HEK293T (cell line): ENCODE measurements at regions not wholly inside any gene's neighbourhood (a gene's known extent, or its start where the extent isn't known, plus 50 kb on each side); places are given as distances from the start of the nearest gene placed in this dataset.

ENCODE experiments used
- CTCF ChIA-PET: fragments of 350-600 bp; formaldehyde crosslinking; extraction: SDS; loops from one replicate; lab custom pipeline; 2021; ENCODE audit warnings: antibody characterized with exemption, inconsistent platforms; lab: Yijun Ruan, JAX
- POLR2A ChIA-PET: fragments of 350-600 bp; formaldehyde crosslinking; extraction: SDS; loops from one replicate; lab custom pipeline; 2020; ENCODE audit warnings: antibody characterized with exemption, inconsistent platforms; lab: Yijun Ruan, JAX
- DNase-seq: peaks from one replicate; pipeline ENCODE4 v3.0.0; 2012; ENCODE audit warnings: mixed read lengths; ENCODE audit errors: extremely low spot score
- ARNT ChIP-seq: fragments of 450-650 bp; IDR thresholded peaks from 2 replicates; pipeline ENCODE4 v1.6.1; 2017; ENCODE audit warnings: mild to moderate bottlenecking
- BHLHE40 ChIP-seq: fragments of 450-650 bp; IDR thresholded peaks from 2 replicates; pipeline ENCODE4 v1.6.1; 2016; ENCODE audit warnings: mild to moderate bottlenecking, moderate library complexity, borderline replicate concordance
- CTBP1 ChIP-seq: fragments of 450-650 bp; IDR thresholded peaks from 2 replicates; pipeline ENCODE4 v1.6.1; 2016; ENCODE audit warnings: borderline replicate concordance
- ELF4 ChIP-seq: fragments of 450-650 bp; IDR thresholded peaks from 2 replicates; pipeline ENCODE4 v1.6.1; 2017; ENCODE audit warnings: antibody characterized with exemption
- FOXA1 ChIP-seq: fragments of 450-650 bp; IDR thresholded peaks from 2 replicates; pipeline ENCODE4 v1.6.1; 2016; ENCODE audit warnings: mild to moderate bottlenecking
- FOXK2 ChIP-seq: fragments of 450-650 bp; IDR thresholded peaks from 2 replicates; pipeline ENCODE4 v1.6.1; 2016; ENCODE audit warnings: mild to moderate bottlenecking
- FOXM1 ChIP-seq: fragments of 450-650 bp; IDR thresholded peaks from 2 replicates; pipeline ENCODE4 v1.6.1; 2017; ENCODE audit warnings: mild to moderate bottlenecking, borderline replicate concordance
- HDGF ChIP-seq: fragments of 450-650 bp; IDR thresholded peaks from 2 replicates; pipeline ENCODE4 v1.6.1; 2017; ENCODE audit warnings: antibody characterized with exemption, borderline replicate concordance
- L3MBTL2 ChIP-seq: fragments of 450-650 bp; conservative IDR thresholded peaks from 2 replicates; pipeline ENCODE4 v1.6.1; 2016; ENCODE audit warnings: mild to moderate bottlenecking
- LEF1 ChIP-seq: fragments of 450-650 bp; IDR thresholded peaks from 2 replicates; pipeline ENCODE4 v1.6.1; 2017; ENCODE audit warnings: mild to moderate bottlenecking, borderline replicate concordance
- NFRKB ChIP-seq: fragments of 450-650 bp; IDR thresholded peaks from 2 replicates; pipeline ENCODE4 v1.6.1; 2016; ENCODE audit warnings: mild to moderate bottlenecking, moderate library complexity
- SP1 ChIP-seq: fragments of 450-650 bp; IDR thresholded peaks from 2 replicates; pipeline ENCODE4 v1.6.1; 2017
- SUZ12 ChIP-seq: fragments of 450-650 bp; IDR thresholded peaks from 2 replicates; pipeline ENCODE4 v1.6.1; 2016; ENCODE audit warnings: mild to moderate bottlenecking
- TARDBP ChIP-seq: fragments of 450-650 bp; IDR thresholded peaks from 2 replicates; pipeline ENCODE4 v1.6.1; 2016
- ZNF384 ChIP-seq: fragments of 450-650 bp; IDR thresholded peaks from 2 replicates; pipeline ENCODE4 v1.6.1; 2016
- TF ChIP-seq, protein P1 (sequence below): fragments of 450-650 bp; IDR thresholded peaks from 2 replicates; pipeline ENCODE4 v1.6.1; 2016

DNA sequence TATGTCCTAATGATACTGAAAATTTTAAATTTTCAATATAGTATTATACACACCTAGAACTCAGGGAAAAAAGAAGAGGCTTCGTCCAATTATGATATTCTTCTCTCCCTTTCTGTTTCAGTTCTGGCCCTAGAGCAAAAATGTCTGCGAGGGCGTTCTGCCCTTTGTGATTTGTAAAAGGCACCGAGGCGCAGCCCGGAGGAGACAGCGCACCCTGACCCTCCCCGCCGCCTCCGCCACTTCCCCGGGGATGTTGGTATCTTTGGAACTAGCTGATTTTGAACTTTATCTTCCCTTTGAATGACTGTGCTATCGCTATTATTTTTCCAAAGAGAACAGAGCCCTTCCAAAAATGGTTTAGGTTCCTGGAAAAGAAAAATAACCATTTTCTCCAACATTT is 173.2 kb upstream of the FAM9B start:
- CTCF ChIA-PET: interaction anchor here (0.7 kb wide), 1 partner anchor 254 kb away, joined by 4 read pairs; no protein-coding TSS in a partner anchor
- DNase-seq: no peak
- TF ChIP-seq CTBP1 (no peak), L3MBTL2 (no peak), BHLHE40 (no peak)
- POLR2A ChIA-PET: no interaction called here

DNA sequence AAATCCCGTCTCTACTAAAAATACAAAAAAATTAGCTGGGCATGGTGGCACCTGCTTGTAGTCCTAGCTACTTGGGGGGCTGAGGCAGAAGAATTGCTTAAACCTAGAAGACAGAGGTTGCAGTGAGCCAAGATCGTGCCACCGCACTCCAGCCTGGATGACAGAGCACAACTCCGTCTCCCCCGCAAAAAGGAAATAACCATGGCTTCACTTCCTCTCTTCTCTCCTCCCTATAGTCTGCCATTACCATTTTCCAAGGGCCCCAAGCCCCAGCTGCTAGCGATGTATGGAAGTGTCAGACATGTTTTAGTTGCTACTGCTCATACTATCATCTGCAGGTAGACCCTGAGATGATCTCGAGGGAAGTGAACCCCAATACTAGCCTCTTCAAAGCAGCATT is 177.3 kb upstream of the FAM9B start:
- POLR2A ChIA-PET: no interaction called here

DNA sequence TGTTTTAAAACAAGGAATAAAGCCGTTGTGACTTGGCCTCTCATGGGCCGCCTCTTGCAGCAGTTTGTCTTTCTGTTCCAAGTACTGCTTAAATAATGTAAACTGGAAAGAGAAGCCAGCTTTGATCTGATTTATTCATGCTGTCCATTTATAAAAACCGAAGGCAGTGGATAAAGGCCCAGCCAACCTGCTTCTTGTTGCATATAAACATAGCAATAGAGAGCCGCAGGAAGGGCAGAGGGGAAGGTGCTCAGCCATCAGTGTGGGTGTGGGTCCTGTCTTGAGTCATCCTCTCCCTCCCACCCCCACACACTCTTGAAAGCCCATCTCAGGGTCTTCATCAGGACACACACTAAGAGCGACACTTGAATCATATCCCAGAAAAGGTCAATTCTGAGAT is 187.9 kb upstream of the FAM9B start:
- no peak for DNase-seq
- ChIA-PET CTCF (no interaction called here), POLR2A (no interaction called here)
- TF ChIP-seq FOXK2 (no peak), ZNF384 (no peak), NFRKB (no peak), ELF4 (no peak), TARDBP (no peak), FOXA1 (no peak), SP1 (no peak), FOXM1 (no peak), LEF1 (no peak), SUZ12 (no peak), ARNT (no peak), L3MBTL2 (no peak), CTBP1 (no peak)

More for the DNA sequence above, 177.3 kb upstream of the FAM9B start:
- CTCF ChIA-PET: no interaction called here
- no peak for TF ChIP-seq FOXK2
- TF ChIP-seq L3MBTL2: no peak
- no peak for TF ChIP-seq SUZ12
- no peak for TF ChIP-seq ZNF384
- TF ChIP-seq SP1: no peak
- TF ChIP-seq HDGF: no peak
- TF ChIP-seq NFRKB: no peak
- no peak for TF ChIP-seq TARDBP
- no peak for TF ChIP-seq ARNT
- TF ChIP-seq BHLHE40: no peak
- TF ChIP-seq FOXA1: no peak
- TF ChIP-seq FOXM1: no peak
- TF ChIP-seq ELF4: no peak
- TF ChIP-seq, protein P1, sequence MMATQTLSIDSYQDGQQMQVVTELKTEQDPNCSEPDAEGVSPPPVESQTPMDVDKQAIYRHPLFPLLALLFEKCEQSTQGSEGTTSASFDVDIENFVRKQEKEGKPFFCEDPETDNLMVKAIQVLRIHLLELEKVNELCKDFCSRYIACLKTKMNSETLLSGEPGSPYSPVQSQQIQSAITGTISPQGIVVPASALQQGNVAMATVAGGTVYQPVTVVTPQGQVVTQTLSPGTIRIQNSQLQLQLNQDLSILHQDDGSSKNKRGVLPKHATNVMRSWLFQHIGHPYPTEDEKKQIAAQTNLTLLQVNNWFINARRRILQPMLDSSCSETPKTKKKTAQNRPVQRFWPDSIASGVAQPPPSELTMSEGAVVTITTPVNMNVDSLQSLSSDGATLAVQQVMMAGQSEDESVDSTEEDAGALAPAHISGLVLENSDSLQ: no peak
- TF ChIP-seq CTBP1: no peak
- TF ChIP-seq LEF1: no peak
- no peak for DNase-seq

DNA sequence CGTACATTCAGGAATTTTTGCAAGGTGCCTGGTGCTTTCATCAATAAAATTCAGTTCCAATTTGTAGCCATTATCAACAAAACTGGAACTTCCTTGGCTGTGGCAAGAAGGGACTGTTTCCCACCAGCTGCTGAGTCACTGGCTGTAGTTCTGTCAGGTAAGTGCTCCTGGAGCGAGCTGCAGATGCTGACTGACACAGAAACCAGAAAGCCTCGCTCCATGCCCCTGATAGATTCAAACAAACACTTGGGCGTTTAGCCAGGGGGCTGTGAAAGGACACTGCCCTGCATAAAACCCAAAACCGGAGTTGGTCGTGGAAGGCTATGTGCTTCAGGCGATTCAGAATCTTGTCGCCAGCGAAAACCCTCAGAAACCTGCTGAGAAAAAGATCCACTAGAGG is 188.4 kb upstream of the FAM9B start:
- DNase-seq: no peak
- TF ChIP-seq FOXA1 (no peak), TARDBP (no peak), ARNT (no peak), FOXK2 (no peak), SUZ12 (no peak), SP1 (no peak), FOXM1 (no peak), L3MBTL2 (no peak)
- TF ChIP-seq, protein P1: no peak
- POLR2A ChIA-PET: no interaction called here
- CTCF ChIA-PET: no interaction called here

DNA sequence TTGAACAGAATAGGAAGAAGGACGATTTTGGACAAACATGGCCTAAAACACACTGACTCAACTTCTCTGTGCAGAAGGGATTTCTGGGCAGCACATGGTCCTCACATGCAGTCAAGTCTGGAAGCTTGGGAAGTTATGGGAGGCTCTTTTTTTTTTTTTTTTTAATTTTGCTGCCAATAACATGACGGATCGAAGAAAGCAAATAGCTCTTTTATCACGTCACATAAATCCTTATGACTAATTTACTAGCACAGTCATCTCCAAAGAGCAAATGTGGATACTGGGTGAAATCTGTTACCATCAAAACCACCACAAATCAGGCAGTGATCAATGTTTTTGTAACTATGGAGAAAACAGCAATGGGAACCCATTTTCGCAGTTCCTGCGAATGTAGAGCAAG is 193.3 kb upstream of the FAM9B start:
- CTCF ChIA-PET: no interaction called here
- no peak for DNase-seq
- POLR2A ChIA-PET: no interaction called here
- TF ChIP-seq ARNT (no peak), FOXM1 (no peak), CTBP1 (no peak), SUZ12 (no peak), ZNF384 (no peak), NFRKB (no peak), LEF1 (no peak), HDGF (no peak), ELF4 (no peak), L3MBTL2 (no peak), FOXA1 (no peak)

DNA sequence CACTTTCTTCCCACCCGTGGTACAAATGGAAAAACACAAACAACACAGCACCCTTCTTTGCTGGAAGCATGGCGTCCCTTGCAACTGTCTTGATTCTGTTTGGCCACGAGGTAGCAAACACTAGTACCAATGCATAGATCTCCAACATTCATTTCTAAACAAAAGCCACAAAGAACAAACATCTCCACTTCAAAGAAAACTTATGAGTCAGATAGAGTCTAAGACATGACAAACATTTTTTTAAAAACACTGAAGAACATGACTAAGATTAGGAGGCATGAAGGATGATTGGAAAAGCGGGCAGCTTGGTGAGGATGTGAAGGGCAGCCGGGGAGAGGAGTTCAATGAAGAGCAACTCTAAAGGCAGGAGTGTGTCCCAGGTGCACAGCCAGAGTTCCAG is 197.6 kb upstream of the FAM9B start:
- POLR2A ChIA-PET: no interaction called here
- no peak for DNase-seq
- TF ChIP-seq, protein P1: no peak
- TF ChIP-seq SUZ12: no peak
- TF ChIP-seq BHLHE40: no peak
- no peak for TF ChIP-seq L3MBTL2
- TF ChIP-seq NFRKB: no peak
- TF ChIP-seq FOXA1: no peak
- no peak for TF ChIP-seq FOXM1
- TF ChIP-seq ELF4: no peak
- TF ChIP-seq HDGF: no peak
- TF ChIP-seq TARDBP: no peak
- TF ChIP-seq CTBP1: no peak
- no peak for TF ChIP-seq ARNT
- no peak for TF ChIP-seq FOXK2
- CTCF ChIA-PET: no interaction called here

DNA sequence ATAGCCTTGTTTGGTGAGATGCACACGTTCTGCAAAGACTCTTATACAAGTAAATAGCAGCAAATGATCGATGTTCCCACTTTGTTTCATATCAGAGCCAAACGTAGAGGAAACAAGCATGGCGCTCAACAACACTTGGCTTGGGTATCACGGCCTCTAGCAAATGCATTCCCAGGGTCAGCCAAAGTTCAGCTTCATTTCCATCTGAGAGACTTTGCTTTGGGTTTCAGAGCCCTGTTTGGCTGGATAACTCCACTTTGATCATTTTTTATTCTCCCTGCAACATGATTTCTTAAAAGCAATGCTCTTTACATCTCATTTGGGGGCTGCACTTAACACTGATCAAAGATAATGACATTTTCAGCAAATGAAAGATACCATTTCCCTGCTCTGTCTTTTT is 199.2 kb upstream of the FAM9B start:
- TF ChIP-seq FOXA1 (no peak), BHLHE40 (no peak), SP1 (no peak), CTBP1 (no peak), TARDBP (no peak), FOXM1 (no peak), SUZ12 (no peak), HDGF (no peak), NFRKB (no peak), LEF1 (no peak), ZNF384 (no peak), ARNT (no peak), L3MBTL2 (no peak), ELF4 (no peak)
- TF ChIP-seq, protein P1: no peak
- DNase-seq: no peak
- CTCF ChIA-PET: no interaction called here
- POLR2A ChIA-PET: no interaction called here
